Smooth muscle cell (in vitro differentiated cells): ENCODE measurements at regions not wholly inside any gene's neighbourhood (a gene's known extent, or its start where the extent isn't known, plus 50 kb on each side); places are given as distances from the start of the nearest gene placed in this dataset.
"Not testable (repeated sequence)": the region's sequence is repeated elsewhere in the genome, so short reads cannot be mapped to it uniquely, and the experiment has no call there.

ENCODE experiments used
- DNase-seq: peaks from one replicate; lab custom pipeline; 2025; ENCODE audit not compliant: unreplicated experiment; lab: John Stamatoyannopoulos, UW
- H2AFZ ChIP-seq: fragments of 200-600 bp; sonication (generic); 2 replicates; pipeline ENCODE4 v1.6.0; 2016; ENCODE audit warnings: antibody characterized with exemption, low read depth, mild to moderate bottlenecking
- H3F3A ChIP-seq: fragments of 200-600 bp; sonication (generic); 2 replicates; pipeline ENCODE4 v1.6.0; 2017; ENCODE audit warnings: antibody characterized with exemption, low read depth
- H3K27ac ChIP-seq: fragments of 200-600 bp; sonication (generic); 2 replicates; pipeline ENCODE4 v1.5.1; 2016; ENCODE audit warnings: low read depth, mild to moderate bottlenecking
- H3K27me3 ChIP-seq: fragments of 200-600 bp; sonication (generic); 2 replicates; pipeline ENCODE4 v1.6.1; 2016; ENCODE audit warnings: low read depth, mild to moderate bottlenecking
- H3K36me3 ChIP-seq: fragments of 200-600 bp; sonication (generic); 2 replicates; pipeline ENCODE4 v1.5.1; 2016; ENCODE audit warnings: low read depth
- H3K4me1 ChIP-seq: fragments of 200-600 bp; sonication (generic); 2 replicates; pipeline ENCODE4 v1.5.1; 2016; ENCODE audit warnings: low read depth
- H3K4me2 ChIP-seq: fragments of 200-600 bp; sonication (generic); 2 replicates; pipeline ENCODE4 v1.6.0; 2016; ENCODE audit warnings: mild to moderate bottlenecking
- H3K4me3 ChIP-seq: fragments of 200-600 bp; sonication (generic); 2 replicates; pipeline ENCODE4 v1.5.1; 2016; ENCODE audit warnings: mild to moderate bottlenecking
- H3K79me2 ChIP-seq: fragments of 200-600 bp; sonication (generic); 2 replicates; pipeline ENCODE4 v1.6.0; 2016; ENCODE audit warnings: low read depth, mild to moderate bottlenecking
- H3K9ac ChIP-seq: fragments of 200-600 bp; sonication (generic); 2 replicates; pipeline ENCODE4 v1.6.0; 2016; ENCODE audit warnings: low read depth
- H3K9me3 ChIP-seq: fragments of 200-600 bp; sonication (generic); replicated peaks from 2 replicates; pipeline ENCODE4 v1.5.1; 2016; ENCODE audit warnings: low read depth
- H4K20me1 ChIP-seq: fragments of 200-600 bp; sonication (generic); 2 replicates; pipeline ENCODE4 v1.6.0; 2016; ENCODE audit warnings: low read depth
- CTCF ChIP-seq: fragments of 200-600 bp; sonication (generic); IDR thresholded peaks from 2 replicates; pipeline ENCODE4 v1.5.1; 2017; ENCODE audit warnings: borderline replicate concordance, mild to moderate bottlenecking, antibody characterized with exemption; ENCODE audit not compliant: insufficient read depth, poor library complexity, severe bottlenecking
- WGBS: methylation state at CpG from one replicate; pipeline ENCODE4 v1.1.7; 2016; ENCODE audit warnings: low lambda C conversion rate; 5-methylcytosine and 5-hydroxymethylcytosine counted together

- 71% methylated on average over 6 of the region's 6 CpGs for WGBS
- Histone ChIP-seq H3K27ac (no peak overlapping the region), H3K4me1 (no peaks in the 10 kb centered on the region), H4K20me1 (peaks cover 4% of the 10 kb centered on the region), H3K27me3 (no peaks in the 10 kb centered on the region), H3K9ac (no peak overlapping the region), H3F3A (no peaks in the 10 kb centered on the region), H3K9me3 (no peaks in the 10 kb centered on the region), H3K79me2 (no peaks in the 10 kb centered on the region), H3K36me3 (no peaks in the 10 kb centered on the region), H3K4me2 (no peak overlapping the region), H2AFZ (no peak overlapping the region), H3K4me3 (no peak overlapping the region)
- DNase-seq = no peak
- TF ChIP-seq CTCF = no peak
Measured at GRCh38 chr22:40107851-40108378, 69.8 kb upstream of the TNRC6B start.

- DNase-seq = no peak
- Histone ChIP-seq H3K27me3 (no peaks in the 10 kb centered on the region), H3K4me2 (no peak overlapping the region), H3K79me2 (no peaks in the 10 kb centered on the region), H3K9ac (no peak overlapping the region), H3K27ac (no peak overlapping the region), H4K20me1 (peaks cover 4% of the 10 kb centered on the region), H3K9me3 (no peaks in the 10 kb centered on the region), H3K4me3 (no peak overlapping the region), H3F3A (no peaks in the 10 kb centered on the region), H3K4me1 (no peaks in the 10 kb centered on the region), H3K36me3 (no peaks in the 10 kb centered on the region), H2AFZ (no peak overlapping the region)
- TF ChIP-seq CTCF = no peak
Measured at GRCh38 chr22:40108396-40108795, 69.3 kb upstream of the TNRC6B start.

GRCh38 chr22:40108926-40109325 lies 68.8 kb upstream of the TNRC6B start:
- H3K9ac ChIP-seq, H4K20me1 ChIP-seq, DNase-seq, H3K4me3 ChIP-seq, H3K79me2 ChIP-seq, H3K27me3 ChIP-seq, H3F3A ChIP-seq, H3K4me1 ChIP-seq, H2AFZ ChIP-seq, H3K36me3 ChIP-seq, H3K27ac ChIP-seq, H3K9me3 ChIP-seq, H3K4me2 ChIP-seq: not testable (repeated sequence)
- 97% methylated on average over 5 of the region's 5 CpGs for WGBS

DNA sequence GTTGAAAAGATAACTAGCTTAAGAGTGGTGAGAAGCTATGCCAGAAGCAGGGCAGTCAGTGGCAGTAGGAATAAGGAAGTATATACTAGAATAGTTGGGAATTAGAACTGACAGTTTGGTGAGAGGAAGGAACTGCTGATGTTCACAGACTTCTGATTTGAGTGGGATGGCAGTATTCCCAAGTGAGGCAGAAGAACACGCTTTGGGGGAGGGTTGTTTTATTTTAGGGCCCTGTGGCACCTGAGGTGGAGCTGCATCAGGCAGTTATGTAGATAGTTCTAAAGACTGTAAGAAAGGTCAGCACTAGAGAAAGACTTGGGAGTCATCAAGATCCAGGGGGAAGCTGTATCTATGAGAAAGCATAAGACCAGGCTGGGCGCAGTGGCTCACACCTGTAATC lies 66.3 kb upstream of the TNRC6B start:
- no peak overlapping the region for H3K9ac ChIP-seq
- no peak for TF ChIP-seq CTCF
- no peaks in the 10 kb centered on the region for H3K36me3 ChIP-seq
- H3K4me2 ChIP-seq = no peak overlapping the region
- no peak overlapping the region for H3K27ac ChIP-seq
- no peaks in the 10 kb centered on the region for H3F3A ChIP-seq
- no peaks in the 10 kb centered on the region for H3K27me3 ChIP-seq
- H3K4me1 ChIP-seq = no peaks in the 10 kb centered on the region
- no peak overlapping the region for H2AFZ ChIP-seq
- no peak for DNase-seq
- WGBS = 93% methylated on average over 2 of the region's 2 CpGs
- H4K20me1 ChIP-seq = peaks cover 7% of the 10 kb centered on the region
- no peaks in the 10 kb centered on the region for H3K79me2 ChIP-seq
- H3K4me3 ChIP-seq = no peak overlapping the region
- no peaks in the 10 kb centered on the region for H3K9me3 ChIP-seq
